Thyroid gland (tissue), 4 donors: ENCODE measurements at regions not wholly inside any gene's neighbourhood (a gene's known extent, or its start where the extent isn't known, plus 50 kb on each side); places are given as distances from the start of the nearest gene placed in this dataset.

Source experiments
- POLR2A ChIP-seq, 2 donors: fragments of 450-650 bp; IDR thresholded peaks; one replicate each; pipeline ENCODE4 v1.6.1; 2017; ENCODE audit warnings: antibody characterized with exemption in 2 of 2, mild to moderate bottlenecking in 2 of 2, moderate library complexity in 1 of 2
- TF ChIP-seq, protein P1 (sequence below), 6 experiments: fragments of 200-600 bp in 3 of 6; fragments of 450-650 bp in 3 of 6; sonication (generic) in 3 of 6; IDR thresholded peaks; one replicate each; pipeline ENCODE4 v1.5.1; 2016 to 2019; ENCODE audit warnings: antibody characterized with exemption in 6 of 6, mild to moderate bottlenecking in 2 of 6, inconsistent platforms in 1 of 6, moderate library complexity in 1 of 6

DNA sequence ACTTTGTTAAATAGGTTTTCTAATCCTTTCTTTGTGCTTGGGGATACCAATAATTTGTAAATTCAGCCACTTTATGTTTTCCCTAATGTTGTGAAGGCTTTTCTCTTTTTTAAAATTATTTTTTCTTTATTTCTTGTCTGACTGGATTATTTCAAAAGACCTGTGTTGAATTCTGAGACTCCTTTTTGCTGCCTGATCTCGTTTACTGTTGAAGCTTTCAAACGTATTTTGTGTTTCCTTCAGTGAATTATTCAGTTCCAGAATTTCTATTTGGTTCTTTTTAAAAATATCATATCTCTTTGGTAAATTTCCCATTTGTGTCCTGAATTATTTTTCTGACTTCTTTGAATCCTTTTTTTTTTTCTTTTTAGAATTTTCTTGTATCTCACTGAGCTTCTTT lies 241.6 kb downstream of the LRIG3 start:
- TF ChIP-seq, protein P1, sequence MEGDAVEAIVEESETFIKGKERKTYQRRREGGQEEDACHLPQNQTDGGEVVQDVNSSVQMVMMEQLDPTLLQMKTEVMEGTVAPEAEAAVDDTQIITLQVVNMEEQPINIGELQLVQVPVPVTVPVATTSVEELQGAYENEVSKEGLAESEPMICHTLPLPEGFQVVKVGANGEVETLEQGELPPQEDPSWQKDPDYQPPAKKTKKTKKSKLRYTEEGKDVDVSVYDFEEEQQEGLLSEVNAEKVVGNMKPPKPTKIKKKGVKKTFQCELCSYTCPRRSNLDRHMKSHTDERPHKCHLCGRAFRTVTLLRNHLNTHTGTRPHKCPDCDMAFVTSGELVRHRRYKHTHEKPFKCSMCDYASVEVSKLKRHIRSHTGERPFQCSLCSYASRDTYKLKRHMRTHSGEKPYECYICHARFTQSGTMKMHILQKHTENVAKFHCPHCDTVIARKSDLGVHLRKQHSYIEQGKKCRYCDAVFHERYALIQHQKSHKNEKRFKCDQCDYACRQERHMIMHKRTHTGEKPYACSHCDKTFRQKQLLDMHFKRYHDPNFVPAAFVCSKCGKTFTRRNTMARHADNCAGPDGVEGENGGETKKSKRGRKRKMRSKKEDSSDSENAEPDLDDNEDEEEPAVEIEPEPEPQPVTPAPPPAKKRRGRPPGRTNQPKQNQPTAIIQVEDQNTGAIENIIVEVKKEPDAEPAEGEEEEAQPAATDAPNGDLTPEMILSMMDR (IDR thresholded peaks at IDR 0.05) = no peak
- TF ChIP-seq POLR2A (IDR thresholded peaks at IDR 0.05) = no peak
